Coronary artery (tissue), 2 donors: ENCODE measurements at regions not wholly inside any gene's neighbourhood (a gene's known extent, or its start where the extent isn't known, plus 50 kb on each side); places are given as distances from the start of the nearest gene placed in this dataset.

ENCODE experiments used
- DNase-seq: peaks from one replicate; pipeline ENCODE4 v3.0.0-alpha.2; 2017; ENCODE audit warnings: low spot score
- H3K27ac ChIP-seq, 2 donors: fragments of 200-600 bp; sonication (generic); one replicate each; pipeline ENCODE4 v1.5.1; 2016 to 2019
- H3K4me3 ChIP-seq: fragments of 200-600 bp; sonication (generic); 2 replicates; pipeline ENCODE4 v1.5.1; 2016; ENCODE audit warnings: mild to moderate bottlenecking, moderate library complexity
- CTCF ChIP-seq: fragments of 200-600 bp; sonication (generic); IDR thresholded peaks from one replicate; pipeline ENCODE4 v1.5.1; 2019; ENCODE audit warnings: antibody characterized with exemption

- Histone ChIP-seq H3K4me3 (no peak overlapping the region), H3K27ac (no peak overlapping the region)
- no peak for TF ChIP-seq CTCF
- DNase-seq: no peak
Observed at GRCh38 chr15:38740206-38740605, 175.6 kb upstream of the RASGRP1 start.

GRCh38 chr15:38743147-38743546 lies 178.5 kb upstream of the RASGRP1 start:
- no peak for TF ChIP-seq CTCF
- DNase-seq: no peak
- H3K27ac ChIP-seq: no peak overlapping the region
- H3K4me3 ChIP-seq: no peak overlapping the region

- Histone ChIP-seq H3K4me3 (no peak overlapping the region), H3K27ac (no peak overlapping the region)
- TF ChIP-seq CTCF: no peak
- DNase-seq: no peak
Observed at GRCh38 chr15:38745126-38745525, 180.5 kb upstream of the RASGRP1 start.

- Histone ChIP-seq H3K27ac (no peak overlapping the region), H3K4me3 (no peak overlapping the region)
- no peak for TF ChIP-seq CTCF
- DNase-seq: no peak
Observed at GRCh38 chr15:38745626-38746025, 181.0 kb upstream of the RASGRP1 start.

- H3K27ac ChIP-seq: no peak overlapping the region
- TF ChIP-seq CTCF: no peak
- H3K4me3 ChIP-seq: no peak overlapping the region
- DNase-seq: no peak
Observed at GRCh38 chr15:38746211-38746610, 181.6 kb upstream of the RASGRP1 start.

- DNase-seq: no peak
- H3K4me3 ChIP-seq: no peak overlapping the region
- no peak overlapping the region for H3K27ac ChIP-seq
- TF ChIP-seq CTCF: no peak
Observed at GRCh38 chr15:38748710-38749109, 184.1 kb upstream of the RASGRP1 start.

GRCh38 chr15:38750786-38751185 lies 186.2 kb upstream of the RASGRP1 start:
- no peak for TF ChIP-seq CTCF
- Histone ChIP-seq H3K4me3 (no peak overlapping the region), H3K27ac (no peak overlapping the region)
- no peak for DNase-seq
